GM10248 (cell line): ENCODE measurements at regions not wholly inside any gene's neighbourhood (a gene's known extent, or its start where the extent isn't known, plus 50 kb on each side); places are given as distances from the start of the nearest gene placed in this dataset.
"Not testable (repeated sequence)": the region's sequence is repeated elsewhere in the genome, so short reads cannot be mapped to it uniquely, and the experiment has no call there.

Source experiments
- CTCF ChIA-PET: fragments of 300-600 bp; sonication (Branson Sonifier 250); formaldehyde crosslinking; extraction: SDS; loops from one replicate; lab custom pipeline; 2021; ENCODE audit warnings: antibody characterized with exemption; lab: Yijun Ruan, JAX
- POLR2A ChIA-PET: fragments of 350-650 bp; sonication (Branson Sonifier 250); formaldehyde crosslinking; extraction: SDS; loops from one replicate; lab custom pipeline; 2020; ENCODE audit warnings: antibody characterized with exemption; lab: Yijun Ruan, JAX
- DNase-seq: peaks from one replicate; pipeline ENCODE4 v3.0.0; 2012; ENCODE audit errors: extremely low spot score
- CTCF ChIP-seq: IDR thresholded peaks from 2 replicates; pipeline ENCODE4 v1.5.1; 2012; ENCODE audit warnings: mild to moderate bottlenecking, low read depth; ENCODE audit errors: extremely low read depth, missing control alignments, control extremely low read depth

- no peak for TF ChIP-seq CTCF
- ChIA-PET POLR2A (no interaction called here), CTCF (interaction anchor here (1.7 to 2.4 kb wide), 3 partner anchors 10 to 36 kb away, joined by 4 to 12 read pairs (median 6); no protein-coding TSS in a partner anchor)
- no peak for DNase-seq
Observed at GRCh38 chr1:101448018-101448417, 211.2 kb downstream of the S1PR1 start.

- DNase-seq, POLR2A ChIA-PET: not testable (repeated sequence)
- CTCF ChIA-PET, result interaction anchor here (0.8 to 1.9 kb wide), 4 partner anchors 10 to 212 kb away, joined by 3 to 4 read pairs (median 4); no protein-coding TSS in a partner anchor
Observed at GRCh38 chr1:101450691-101451090, 213.9 kb downstream of the S1PR1 start.

GRCh38 chr1:101451888-101452287, 215.1 kb downstream of the S1PR1 start:
- no peak for DNase-seq
- TF ChIP-seq CTCF, result no peak
- CTCF ChIA-PET, result interaction anchor here (0.7 to 6.1 kb wide), 6 partner anchors 8 to 213 kb away, joined by 3 to 50 read pairs (median 8); no protein-coding TSS in a partner anchor
- POLR2A ChIA-PET, result no interaction called here

GRCh38 chr1:101452825-101453224, 216.0 kb downstream of the S1PR1 start:
- ChIA-PET CTCF (interaction anchor here (0.7 to 6.1 kb wide), 8 partner anchors 9 to 164 kb away, joined by 3 to 50 read pairs (median 12); no protein-coding TSS in a partner anchor), POLR2A (no interaction called here)
- DNase-seq, result no peak
- TF ChIP-seq CTCF, result no peak

- CTCF ChIA-PET, result interaction anchor here (0.8 to 6.1 kb wide), 13 partner anchors 10 to 165 kb away, joined by 3 to 50 read pairs (median 5); no protein-coding TSS in a partner anchor
- no peak for DNase-seq
- TF ChIP-seq CTCF, result no peak
- POLR2A ChIA-PET, result no interaction called here
Observed at GRCh38 chr1:101453844-101454243, 217.0 kb downstream of the S1PR1 start.

- no peak for TF ChIP-seq CTCF
- no peak for DNase-seq
- CTCF ChIA-PET, result interaction anchor here (0.7 to 6.1 kb wide), 9 partner anchors 9 to 98 kb away, joined by 3 to 50 read pairs (median 5); no protein-coding TSS in a partner anchor
- POLR2A ChIA-PET, result no interaction called here
Observed at GRCh38 chr1:101455166-101455565, 218.3 kb downstream of the S1PR1 start.

GRCh38 chr1:101460739-101461138, 223.9 kb downstream of the S1PR1 start:
- no peak for DNase-seq
- no peak for TF ChIP-seq CTCF
- ChIA-PET CTCF (no interaction called here), POLR2A (no interaction called here)
